DMS 273 treated with DMSO at 0.1 percent for 48 hours (cell line): ENCODE measurements at regions not wholly inside any gene's neighbourhood (a gene's known extent, or its start where the extent isn't known, plus 50 kb on each side); places are given as distances from the start of the nearest gene placed in this dataset.

Experiments used
- DNase-seq: peaks from one replicate; lab custom pipeline; 2025; lab: John Stamatoyannopoulos, UW

- DNase-seq: no peak
Measured at GRCh38 chr12:124396544-124397398, 101.9 kb downstream of the RFLNA start.

- DNase-seq: no peak
Measured at GRCh38 chr12:124395986-124396385, 101.1 kb downstream of the RFLNA start.

- no peak for DNase-seq
Measured at GRCh38 chr12:124395284-124395752, 100.4 kb downstream of the RFLNA start.

GRCh38 chr12:124394462-124395128, 99.7 kb downstream of the RFLNA start:
- DNase-seq: no peak

DNA sequence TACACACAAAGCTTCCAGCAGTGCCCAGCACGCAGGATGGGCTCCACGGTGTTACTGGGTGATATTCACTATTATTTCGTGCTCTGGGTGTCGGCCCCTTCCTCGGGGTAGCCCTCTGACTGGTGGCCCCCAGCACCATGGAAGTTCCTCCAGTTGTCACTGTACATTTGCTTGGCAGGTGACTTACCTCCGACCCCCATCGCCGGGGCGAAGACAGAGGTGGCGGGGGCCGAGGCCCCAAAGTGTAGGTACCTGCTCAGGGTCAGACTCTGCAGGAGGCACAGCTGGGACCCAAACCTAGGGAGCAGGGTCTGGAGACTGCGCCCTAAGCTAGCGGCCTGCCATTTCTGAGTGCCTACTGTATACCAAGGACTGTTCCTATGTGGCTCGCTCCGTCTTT, 98.9 kb downstream of the RFLNA start:
- DNase-seq: no peak

- no peak for DNase-seq
Measured at GRCh38 chr12:124393414-124393790, 98.5 kb downstream of the RFLNA start.

DNA sequence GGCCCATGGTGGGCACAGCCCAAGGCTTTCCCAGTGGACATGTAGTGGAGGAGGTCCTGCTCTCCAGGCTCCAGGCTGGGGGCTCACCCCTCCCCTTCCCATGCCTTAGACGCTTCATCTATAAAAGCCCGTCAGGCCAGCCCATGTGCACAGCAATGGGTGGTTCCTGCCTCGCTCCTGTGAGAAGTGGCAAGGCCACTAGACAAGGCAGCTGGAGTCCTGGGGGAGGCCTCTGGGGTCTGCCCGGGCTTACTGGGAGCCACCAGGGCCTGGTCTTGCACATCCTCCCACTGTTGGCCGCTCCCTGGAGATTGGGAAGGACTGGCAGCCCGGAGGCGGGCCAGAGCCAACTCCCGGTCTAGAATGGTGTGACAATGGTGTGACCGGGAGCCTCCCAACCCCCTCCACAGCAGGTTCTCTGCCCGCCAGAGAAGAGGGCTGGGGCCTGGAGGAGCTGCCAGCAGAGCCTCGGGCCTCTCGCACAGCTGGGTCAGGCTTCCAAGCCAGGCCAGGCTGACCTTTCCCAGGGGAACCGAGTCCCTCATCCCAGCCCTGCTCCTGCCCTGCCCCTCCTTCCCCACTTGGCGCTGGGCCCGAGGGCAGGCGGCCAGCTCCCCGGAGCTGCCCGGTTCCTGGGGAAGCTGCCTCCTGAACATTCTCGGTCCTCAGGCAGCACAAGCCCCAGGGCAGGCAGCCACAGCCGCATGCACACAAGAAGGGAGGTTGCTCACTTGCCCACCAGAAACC, 97.9 kb downstream of the RFLNA start:
- peak; percentile 28 for DNase-seq

DNA sequence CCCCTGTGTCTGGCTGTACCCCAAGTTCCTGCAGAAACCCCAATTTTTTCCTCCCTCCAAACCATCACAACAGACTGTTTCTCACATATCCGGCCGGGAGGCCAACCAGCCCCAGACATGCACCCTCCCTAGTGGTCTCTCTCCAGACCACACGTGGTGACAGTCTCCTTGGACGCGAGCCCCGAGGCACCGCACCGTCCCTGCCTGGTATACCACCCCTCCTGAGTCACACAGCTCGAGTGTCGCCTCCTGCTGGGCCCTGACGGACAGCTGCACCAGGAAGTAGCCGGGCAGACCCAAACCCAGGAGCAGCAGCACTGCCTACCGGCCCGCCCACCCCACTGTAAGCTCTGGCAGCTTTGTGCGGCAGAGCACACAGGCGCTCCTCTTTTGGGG, 97.4 kb downstream of the RFLNA start:
- DNase-seq: no peak

DNA sequence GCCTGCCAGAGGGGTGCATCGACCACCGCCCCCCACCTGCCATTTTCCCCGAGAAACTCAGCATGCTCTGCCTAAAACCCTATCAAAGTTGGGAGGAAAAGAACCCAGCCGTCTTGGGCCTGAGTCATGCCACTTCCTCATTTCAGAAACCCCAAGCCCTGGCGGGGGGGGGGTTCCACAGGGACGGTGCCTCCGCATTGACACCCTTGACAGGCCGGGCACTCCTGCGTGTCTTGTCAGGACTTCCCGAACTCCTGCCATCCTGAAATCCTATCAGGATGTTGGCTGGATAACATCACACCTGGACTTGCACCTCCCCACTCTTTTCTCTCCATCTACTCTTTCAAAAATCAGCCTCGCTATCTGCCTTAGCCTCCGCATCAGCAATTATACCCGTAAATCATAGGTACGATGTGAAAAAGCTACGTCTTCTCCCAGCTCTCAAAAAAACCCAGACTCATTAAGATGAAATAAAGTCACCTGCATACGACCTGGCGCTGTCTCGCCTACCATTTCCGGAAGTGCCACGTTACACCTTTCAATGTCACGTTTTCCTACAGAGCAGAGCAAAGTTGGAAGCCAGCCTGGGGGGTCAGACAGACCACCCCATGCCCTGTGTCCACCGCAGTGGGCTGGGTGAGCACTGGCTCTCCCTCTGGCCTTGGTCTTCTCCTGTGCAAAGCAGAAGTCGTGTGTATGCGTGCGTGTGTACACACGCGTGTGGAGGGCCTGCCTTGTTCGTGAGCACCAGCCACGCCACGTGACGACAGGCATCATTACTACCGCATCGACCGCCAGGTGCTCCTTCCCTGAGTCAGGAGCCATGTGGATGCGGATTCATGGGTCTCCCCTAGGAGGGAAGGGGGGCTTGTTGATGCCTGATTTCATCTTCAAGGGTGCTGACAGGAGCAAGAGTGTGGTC, 96.7 kb downstream of the RFLNA start:
- DNase-seq: no peak

- DNase-seq: no peak
Measured at GRCh38 chr12:124390442-124391097, 95.7 kb downstream of the RFLNA start.

DNA sequence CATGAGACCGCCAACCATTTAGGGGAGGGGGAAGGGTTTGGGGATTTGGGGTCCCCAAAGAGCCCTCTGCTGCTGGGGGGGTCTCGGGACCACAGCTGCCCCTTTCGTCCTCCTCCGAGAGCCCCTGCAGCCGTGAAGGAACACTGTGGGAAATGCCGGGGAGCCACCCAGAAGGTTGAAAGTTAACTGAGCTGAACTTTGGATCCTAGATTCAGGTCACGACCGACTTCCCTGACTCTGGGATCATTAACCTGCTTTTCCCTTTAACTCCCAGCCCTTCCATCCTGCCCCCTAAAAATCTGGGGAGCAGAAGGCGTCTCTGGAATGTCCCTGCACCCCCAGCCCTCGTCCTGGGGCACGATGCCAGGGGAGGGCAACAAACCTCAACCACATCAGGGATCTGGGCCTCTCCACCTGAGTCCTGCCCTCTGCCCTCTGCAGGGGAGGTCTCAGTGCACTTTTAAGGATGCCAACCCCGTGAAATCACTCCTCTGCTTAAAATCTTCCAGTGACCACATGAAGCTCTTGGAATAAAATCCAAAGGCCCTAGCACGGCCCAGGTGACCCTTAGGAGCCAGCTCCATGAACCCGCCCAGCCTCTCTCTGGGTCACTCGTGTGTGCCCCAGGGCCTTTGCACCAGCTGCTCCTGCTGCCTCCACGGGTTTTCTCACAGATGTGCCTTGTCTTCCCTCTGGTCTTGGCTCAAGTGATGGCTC, 95.0 kb downstream of the RFLNA start:
- DNase-seq: no peak

GRCh38 chr12:124389138-124389724, 94.3 kb downstream of the RFLNA start:
- peak; percentile 64 for DNase-seq

GRCh38 chr12:124388679-124389137, 93.8 kb downstream of the RFLNA start:
- no peak for DNase-seq

DNA sequence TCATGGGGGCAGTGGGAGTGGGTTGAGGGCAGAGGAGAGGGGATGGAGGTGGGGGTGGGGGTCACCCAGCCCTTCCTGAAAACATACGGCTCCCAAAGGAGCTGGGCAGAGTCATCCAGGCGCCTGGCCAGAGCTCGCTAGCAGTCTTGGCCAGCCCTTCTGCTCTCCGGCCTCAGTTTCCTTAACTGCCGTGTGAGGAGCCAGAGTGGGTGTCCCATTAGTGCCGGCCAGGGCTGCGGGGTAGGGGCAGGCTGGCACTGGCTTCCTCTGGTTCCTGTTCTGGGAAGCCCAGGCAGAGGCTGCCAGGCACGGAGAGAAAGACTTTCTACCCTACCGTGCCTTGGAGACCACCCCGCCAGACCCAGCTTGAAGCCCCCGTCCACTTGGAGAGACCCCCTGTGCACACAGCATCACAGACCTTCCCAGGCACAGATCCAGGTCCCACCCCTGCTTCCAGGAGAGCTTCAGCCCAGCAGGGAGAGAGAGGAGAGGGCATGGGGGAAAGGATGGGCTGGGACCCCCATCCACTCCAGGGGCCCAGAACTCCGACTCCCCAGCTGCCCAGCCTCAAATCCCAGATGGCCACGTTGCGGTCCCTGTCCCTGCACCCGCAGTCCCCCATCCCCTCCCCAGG, 93.3 kb downstream of the RFLNA start:
- DNase-seq: no peak

GRCh38 chr12:124387528-124387911, 92.6 kb downstream of the RFLNA start:
- DNase-seq: peak; percentile 9

DNA sequence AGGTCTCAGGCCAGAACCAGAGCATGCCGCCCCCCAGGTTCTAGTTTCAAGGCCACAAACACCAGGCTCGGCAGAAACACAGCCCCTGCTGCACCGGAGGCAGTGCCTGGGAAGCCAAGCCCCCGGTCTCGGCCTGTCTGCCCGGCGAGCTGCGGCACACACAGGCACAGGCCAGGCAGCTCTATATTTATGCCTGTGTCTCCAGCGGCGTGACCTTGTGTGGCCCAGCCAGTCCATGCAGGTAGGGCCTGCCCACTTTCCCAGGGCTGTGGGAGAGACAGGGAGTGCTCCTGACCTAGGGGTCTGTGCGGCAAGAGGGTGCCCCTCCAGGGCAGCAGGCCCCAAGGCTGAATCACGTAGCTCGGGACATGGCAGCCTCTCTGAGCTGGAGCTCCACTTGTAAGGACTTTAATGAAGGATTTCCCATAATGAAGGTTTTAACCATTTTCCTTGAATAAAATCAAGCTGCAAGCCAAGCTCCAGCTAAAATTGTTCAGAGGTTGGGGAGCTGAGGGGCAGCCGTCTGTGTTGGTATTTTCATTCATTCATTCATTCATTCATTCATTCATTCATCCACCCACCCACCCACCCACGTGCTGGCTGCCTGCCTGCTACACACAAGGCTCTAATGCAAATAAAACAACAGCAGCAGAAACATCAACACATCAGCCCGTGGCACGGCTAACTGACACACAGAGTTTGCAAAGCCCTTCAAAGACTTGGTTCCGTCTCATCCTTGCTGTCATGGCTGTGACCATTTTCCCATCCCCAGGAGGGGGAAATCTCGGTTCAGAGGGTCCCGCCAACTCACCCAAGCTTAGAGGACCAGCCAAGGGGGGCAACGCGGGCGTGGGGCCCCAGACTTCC, 92.0 kb downstream of the RFLNA start:
- no peak for DNase-seq

- no peak for DNase-seq
Measured at GRCh38 chr12:124386059-124386458, 91.2 kb downstream of the RFLNA start.

- no peak for DNase-seq
Measured at GRCh38 chr12:124385219-124385969, 90.5 kb downstream of the RFLNA start.
